CD4-positive, alpha-beta T cell treated with Interleukin-12 subunit alpha and Interleukin-12 subunit beta, for 1 hour (primary cell): ENCODE measurements at regions not wholly inside any gene's neighbourhood (a gene's known extent, or its start where the extent isn't known, plus 50 kb on each side); places are given as distances from the start of the nearest gene placed in this dataset.

Source experiments
- DNase-seq: peaks from one replicate; pipeline ENCODE4 v3.0.0-alpha.2; 2020

DNA sequence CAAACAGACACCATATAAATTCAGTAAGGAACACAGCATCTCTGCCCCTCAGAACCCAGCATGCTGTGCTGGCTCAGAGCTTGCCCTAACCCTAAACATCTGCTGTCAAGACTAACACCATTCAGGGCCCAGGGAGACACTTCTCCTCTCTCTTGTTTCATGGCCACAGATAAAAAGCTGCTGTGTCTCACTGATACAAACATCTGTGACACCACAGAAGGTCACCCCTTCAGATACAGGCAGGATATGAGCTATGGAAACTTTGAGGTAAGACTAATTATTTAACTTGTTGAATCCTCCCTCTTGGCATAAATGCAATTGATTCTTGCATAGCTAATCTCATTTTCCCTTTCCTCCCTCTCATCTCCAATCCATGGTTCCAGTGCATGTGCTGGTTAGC is 61.6 kb upstream of the GPR12 start:
- DNase-seq, result no peak

DNA sequence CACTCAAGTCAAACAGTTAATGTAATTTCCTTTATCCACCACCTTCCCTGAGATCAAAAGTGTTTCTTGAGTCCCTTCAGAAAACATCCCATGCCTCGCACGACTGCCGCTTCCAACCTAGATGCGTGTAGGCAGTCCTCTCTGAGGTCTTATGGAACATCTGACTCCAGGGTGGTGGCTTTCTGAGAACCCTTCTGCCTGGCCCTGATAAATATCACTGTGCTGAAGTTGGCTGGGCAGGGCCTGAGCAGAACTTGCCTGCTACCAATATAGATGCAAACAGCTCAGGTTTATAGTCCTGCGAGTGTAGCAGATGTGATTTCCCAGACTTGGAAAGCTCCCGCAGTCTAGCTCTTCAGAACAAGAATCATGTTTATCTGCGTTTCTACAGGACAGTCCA is 61.1 kb upstream of the GPR12 start:
- no peak for DNase-seq

DNA sequence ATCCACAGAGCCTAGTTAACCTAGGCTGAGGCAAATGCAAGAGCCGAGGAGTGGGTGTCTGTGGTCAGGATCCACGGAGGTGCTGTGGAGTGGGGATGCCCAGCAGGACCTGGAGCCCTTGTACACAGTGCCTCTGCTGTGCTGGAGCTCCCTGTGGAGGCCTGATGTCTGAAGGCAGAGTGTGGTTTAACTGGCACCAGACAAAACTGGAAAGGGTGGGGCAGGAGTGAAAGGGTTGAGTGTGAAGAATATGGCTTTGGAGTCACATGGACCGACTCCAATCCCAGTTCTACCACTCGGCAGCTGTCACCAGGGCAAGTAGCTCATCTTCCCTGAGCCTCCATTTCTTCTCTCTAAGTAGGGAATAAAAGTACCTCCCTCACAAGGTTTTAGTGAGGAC is 60.3 kb upstream of the GPR12 start:
- no peak for DNase-seq

DNA sequence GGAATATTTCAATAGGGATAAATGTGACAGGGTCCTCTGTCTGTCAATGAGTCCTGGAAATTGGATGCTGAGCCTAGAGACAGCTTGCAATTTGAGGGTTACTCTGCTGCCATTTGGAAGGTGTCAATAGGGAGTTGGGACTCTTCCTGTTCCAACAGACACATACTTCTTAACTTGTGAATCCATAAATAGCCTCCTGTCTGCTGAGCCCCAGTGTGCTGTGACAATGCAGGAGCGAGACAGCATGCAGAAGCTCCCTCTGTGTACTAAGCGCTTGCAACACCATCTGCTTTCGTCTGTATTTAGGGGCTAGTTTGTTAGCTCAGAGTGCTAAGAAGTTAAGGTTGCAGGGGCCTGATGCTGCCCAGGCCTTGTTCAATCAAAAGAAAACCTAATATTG is 58.5 kb upstream of the GPR12 start:
- DNase-seq, result no peak

DNA sequence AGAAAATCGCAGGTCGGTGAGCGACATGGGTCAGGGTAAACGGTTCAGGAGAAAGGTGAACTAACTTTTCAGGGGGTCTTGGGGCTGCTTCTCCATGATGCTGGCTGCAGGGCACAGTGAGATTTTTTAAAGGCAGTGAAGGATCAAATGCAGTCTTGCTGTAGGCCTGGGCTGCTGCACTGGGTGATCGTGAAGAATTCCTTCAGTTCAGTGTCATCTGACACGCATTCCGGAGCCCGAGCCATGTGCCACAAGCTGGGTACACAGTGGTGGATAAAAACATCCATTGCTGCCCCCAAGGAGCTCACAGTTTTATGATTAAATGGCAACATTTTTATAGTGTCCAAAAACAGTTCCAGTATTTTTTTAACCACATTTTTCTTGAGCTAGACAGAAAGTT is 56.3 kb upstream of the GPR12 start:
- DNase-seq, result no peak

DNA sequence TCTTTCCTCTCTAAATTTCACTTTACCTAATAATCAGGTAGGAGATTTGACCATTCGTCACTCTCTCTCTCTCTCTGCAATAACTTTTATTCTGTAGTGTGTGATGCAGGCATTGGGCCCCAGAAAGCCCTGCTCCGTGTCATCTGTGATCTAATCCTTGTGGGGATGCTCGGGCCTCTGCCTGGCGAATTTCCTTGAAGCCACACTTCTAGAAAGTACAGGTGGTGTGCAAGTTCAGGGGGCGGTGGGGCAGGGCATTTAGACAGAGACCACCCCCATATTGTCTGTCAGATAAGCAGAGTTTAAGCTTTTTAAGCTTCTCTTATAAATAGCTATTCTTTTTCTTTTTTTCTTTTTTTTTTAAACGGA is 53.4 kb upstream of the GPR12 start:
- DNase-seq, result no peak

DNA sequence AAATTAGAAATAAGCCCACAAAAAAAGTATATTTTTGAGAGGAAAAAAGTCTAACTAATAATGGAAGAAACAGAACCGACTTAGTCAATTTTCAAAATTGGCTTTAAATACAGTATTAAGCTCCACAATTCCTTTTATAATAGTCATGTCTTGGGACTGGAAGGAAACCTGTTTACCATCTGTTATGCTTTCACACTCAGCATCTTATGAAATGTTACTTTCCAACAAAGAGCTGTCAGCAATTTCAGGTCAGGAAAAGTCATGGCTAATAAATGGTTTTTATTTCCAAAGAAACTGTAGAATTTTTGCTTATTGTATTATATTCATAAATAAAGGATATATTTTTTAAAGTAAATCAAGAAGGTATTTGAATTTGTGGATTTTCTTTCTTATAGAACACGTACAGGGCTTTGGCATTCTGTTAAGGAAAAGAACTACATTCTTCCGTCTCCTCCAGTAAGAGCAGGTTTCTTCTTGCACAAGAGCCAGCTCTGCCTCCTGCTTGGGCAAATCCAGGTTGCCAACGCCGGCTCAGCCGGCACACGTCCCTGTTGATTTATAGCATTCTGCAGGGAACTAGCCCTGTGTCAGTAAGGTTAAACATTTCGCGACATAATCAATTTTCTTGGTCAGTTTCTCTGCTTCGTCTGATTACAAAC is 52.9 kb upstream of the GPR12 start:
- no peak for DNase-seq

DNA sequence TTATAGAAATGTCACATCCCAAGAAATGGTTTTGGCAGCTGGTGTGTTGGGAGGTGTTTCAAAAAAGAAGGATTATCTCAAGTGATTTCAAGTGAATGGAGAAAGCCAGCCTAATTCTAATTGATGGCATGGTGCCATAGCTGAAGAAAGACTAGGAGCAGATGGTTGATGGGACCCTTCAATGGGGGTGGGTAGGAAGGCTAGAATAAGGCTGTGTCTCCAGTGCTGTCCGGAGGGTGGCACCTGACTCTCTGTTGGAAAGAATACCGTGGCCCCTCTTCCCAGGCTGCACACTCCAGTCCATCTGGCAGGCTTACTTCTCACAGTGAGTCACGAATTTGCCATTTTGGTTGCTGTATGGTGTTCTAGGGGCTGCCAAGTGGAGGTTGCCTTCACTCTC is 51.0 kb upstream of the GPR12 start:
- no peak for DNase-seq
